ENCODE measurements at regions not wholly inside any gene's neighbourhood (a gene's known extent, or its start where the extent isn't known, plus 50 kb on each side); places are given as distances from the start of the nearest gene placed in this dataset.
A peak's percentile ranks its signal among the peaks of the same experiment; 100 is the strongest.
"Not testable (repeated sequence)": the region's sequence is repeated elsewhere in the genome, so short reads cannot be mapped to it uniquely, and the experiment has no call there.

DNA sequence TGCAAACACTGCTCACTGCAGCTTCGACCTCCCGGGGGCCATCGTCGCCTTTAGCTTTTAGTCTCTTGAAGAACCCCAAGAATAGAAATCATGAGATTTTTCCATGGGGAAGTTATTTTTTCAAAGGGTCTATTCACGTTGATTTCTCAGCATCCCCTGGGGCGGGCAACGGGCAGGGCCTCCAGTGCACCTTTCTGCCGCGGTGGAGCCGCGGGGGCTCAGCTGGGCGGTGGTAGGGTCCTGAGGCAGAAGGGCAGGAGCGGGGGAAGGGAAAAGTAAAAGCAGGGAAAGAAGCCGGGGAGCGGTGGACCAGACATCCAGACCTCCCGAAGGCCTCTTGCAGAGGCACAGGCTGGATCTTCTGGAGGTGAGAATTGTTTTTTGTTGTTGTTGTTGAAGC is 253.8 kb downstream of the FAM72C start:
- DNase-seq (ENCODE audit: extremely low read depth, insufficient read length), result no peak
- H3K27me3 ChIP-seq (replicated peaks; ENCODE audit: control insufficient read depth, insufficient read depth, low read length), result no peaks in the 10 kb centered on the region; the same call in 1 of the 2 replicates
- TF ChIP-seq, protein P1, sequence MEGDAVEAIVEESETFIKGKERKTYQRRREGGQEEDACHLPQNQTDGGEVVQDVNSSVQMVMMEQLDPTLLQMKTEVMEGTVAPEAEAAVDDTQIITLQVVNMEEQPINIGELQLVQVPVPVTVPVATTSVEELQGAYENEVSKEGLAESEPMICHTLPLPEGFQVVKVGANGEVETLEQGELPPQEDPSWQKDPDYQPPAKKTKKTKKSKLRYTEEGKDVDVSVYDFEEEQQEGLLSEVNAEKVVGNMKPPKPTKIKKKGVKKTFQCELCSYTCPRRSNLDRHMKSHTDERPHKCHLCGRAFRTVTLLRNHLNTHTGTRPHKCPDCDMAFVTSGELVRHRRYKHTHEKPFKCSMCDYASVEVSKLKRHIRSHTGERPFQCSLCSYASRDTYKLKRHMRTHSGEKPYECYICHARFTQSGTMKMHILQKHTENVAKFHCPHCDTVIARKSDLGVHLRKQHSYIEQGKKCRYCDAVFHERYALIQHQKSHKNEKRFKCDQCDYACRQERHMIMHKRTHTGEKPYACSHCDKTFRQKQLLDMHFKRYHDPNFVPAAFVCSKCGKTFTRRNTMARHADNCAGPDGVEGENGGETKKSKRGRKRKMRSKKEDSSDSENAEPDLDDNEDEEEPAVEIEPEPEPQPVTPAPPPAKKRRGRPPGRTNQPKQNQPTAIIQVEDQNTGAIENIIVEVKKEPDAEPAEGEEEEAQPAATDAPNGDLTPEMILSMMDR (IDR thresholded peaks at IDR 0.05; ENCODE audit: insufficient read depth, low read length, poor library complexity, severe bottlenecking), result no peak
- no peak overlapping the region for H3K4me3 ChIP-seq (replicated peaks; ENCODE audit: low read depth, low read length)
- no peaks in the 10 kb centered on the region for H3K36me3 ChIP-seq (ENCODE audit: control insufficient read depth, insufficient read depth, low read length)

DNA sequence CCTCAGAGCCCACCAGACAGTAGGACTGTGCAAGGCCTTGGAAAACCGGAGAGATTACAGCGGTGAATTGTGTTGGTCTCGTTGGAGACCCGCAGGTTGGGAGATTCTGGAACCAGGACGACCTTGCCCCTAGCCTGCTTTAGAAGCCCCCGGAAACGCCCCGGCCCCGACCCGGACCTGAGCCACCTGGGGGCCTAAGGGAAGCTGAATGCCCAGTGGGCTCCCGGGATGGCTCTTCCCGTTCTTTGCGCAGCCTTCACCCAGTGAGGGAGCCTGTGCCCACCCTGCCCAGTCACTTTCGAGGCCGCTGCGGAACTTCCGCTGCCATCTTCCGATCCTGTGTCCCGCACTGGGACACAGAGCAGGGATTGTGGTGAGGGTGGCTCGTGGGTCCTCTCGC is 254.4 kb downstream of the FAM72C start:
- DNase-seq (ENCODE audit: extremely low read depth, insufficient read length), result no peak
- no peaks in the 10 kb centered on the region for H3K36me3 ChIP-seq (ENCODE audit: control insufficient read depth, insufficient read depth, low read length)
- H3K27me3 ChIP-seq (replicated peaks; ENCODE audit: control insufficient read depth, insufficient read depth, low read length), result no peaks in the 10 kb centered on the region; the same call in 1 of the 2 replicates
- TF ChIP-seq, protein P1 (IDR thresholded peaks at IDR 0.05; ENCODE audit: insufficient read depth, low read length, poor library complexity, severe bottlenecking), result no peak
- no peak overlapping the region for H3K4me3 ChIP-seq (replicated peaks; ENCODE audit: low read depth, low read length)

DNA sequence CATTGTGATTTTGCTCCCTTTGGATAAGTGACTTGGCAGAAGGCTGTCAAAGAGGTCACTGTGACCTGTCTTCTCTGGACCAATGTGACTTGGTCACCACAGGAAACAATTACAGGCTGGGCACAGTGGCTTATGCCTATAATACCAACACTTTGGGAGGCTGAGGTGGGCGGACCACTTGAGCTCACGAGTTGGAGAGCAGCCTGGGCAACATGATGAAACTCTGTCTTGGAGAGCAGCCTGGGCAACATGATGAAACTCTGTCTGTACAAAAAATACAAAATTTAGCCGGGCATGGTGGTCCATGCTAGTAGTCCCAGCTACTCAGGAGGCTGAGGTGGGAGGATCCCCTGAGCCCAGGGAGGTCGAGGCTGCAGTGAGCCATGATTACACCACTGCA is 256.9 kb downstream of the FAM72C start:
- H3K27me3 ChIP-seq (replicated peaks; ENCODE audit: control insufficient read depth, insufficient read depth, low read length); DNase-seq (ENCODE audit: extremely low read depth, insufficient read length); H3K4me3 ChIP-seq (replicated peaks; ENCODE audit: low read depth, low read length); H3K36me3 ChIP-seq (ENCODE audit: control insufficient read depth, insufficient read depth, low read length): not testable (repeated sequence)

DNA sequence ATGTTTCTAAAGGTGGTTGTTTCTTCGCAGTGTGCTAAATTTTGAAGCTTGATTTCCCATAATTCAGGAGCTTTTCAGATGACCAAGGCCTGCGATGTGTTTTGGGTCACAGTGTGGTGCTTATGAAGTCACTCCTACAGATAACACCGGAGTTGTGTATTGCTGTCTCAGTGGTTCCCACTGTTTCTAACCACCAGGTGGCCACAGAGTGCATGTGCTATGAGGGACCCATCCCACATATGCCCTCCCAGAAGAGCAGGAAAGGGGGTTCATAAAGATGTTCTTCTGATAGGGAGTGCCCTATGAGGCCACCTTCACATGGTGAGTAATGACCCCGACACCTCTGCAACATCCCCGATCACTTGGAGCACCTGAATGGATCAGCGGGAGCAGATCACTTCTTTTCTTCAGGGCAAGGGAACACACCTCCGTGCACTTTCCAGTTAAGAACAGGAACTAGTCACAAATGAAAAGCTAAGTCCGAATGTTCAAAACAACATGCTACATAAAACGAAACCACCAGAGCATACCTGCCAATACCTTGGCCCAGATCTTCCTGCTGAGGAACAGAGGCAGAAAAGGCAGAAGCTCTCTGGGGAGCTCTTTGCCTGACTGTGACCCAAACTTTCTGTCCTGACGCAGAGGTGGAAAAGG is 262.1 kb downstream of the FAM72C start:
- not testable (repeated sequence) for H3K27me3 ChIP-seq (replicated peaks; ENCODE audit: control insufficient read depth, insufficient read depth, low read length); DNase-seq (ENCODE audit: extremely low read depth, insufficient read length); H3K36me3 ChIP-seq (ENCODE audit: control insufficient read depth, insufficient read depth, low read length); H3K4me3 ChIP-seq (replicated peaks; ENCODE audit: low read depth, low read length)
- TF ChIP-seq, protein P1 (IDR thresholded peaks at IDR 0.05; ENCODE audit: insufficient read depth, low read length, poor library complexity, severe bottlenecking), result peak; percentile 58

DNA sequence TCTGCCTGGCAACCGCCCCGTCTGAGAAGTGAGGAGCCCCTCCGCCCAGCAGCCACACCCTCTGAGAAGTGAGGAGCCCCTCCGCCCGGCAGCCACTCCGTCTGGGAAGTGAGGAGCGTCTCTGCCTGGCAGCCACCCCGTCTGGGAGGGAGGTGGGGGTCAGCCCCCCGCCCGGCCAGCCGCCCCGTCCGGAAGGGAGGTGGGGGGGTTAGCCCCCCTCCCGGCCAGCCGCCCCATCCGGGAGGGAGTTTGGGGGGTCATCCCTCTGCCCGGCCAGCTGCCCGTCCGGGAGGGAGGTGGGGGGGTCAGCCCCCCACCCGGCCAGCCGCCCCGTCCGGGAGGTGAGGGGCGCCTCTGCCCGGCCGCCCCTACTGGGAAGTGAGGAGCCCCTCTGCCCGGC is 269.0 kb downstream of the FAM72C start:
- not testable (repeated sequence) for H3K27me3 ChIP-seq (replicated peaks; ENCODE audit: control insufficient read depth, insufficient read depth, low read length); DNase-seq (ENCODE audit: extremely low read depth, insufficient read length); H3K4me3 ChIP-seq (replicated peaks; ENCODE audit: low read depth, low read length); H3K36me3 ChIP-seq (ENCODE audit: control insufficient read depth, insufficient read depth, low read length)

DNA sequence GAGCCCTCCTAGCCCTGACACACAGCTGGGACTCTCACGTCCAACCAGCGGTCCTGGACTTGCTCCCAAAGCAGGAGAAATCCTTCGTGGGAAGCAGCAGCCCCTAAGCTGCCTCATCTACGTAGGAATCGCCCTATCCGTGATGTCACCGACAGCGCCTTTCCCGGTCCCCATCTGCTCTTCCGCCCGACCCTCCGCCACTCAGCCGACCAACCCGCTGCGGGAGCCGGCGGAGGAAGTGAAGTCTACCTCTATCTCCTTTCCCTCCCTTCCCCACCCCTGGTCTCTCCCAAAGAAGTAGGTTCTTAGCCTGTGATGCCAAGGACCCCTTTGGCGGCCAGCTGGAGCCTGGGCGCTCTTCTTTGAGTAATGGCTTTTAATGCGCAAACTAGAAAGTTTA is 272.1 kb downstream of the FAM72C start:
- TF ChIP-seq, protein P1 (IDR thresholded peaks at IDR 0.05; ENCODE audit: insufficient read depth, low read length, poor library complexity, severe bottlenecking), result no peak
- no peaks in the 10 kb centered on the region for H3K36me3 ChIP-seq (ENCODE audit: control insufficient read depth, insufficient read depth, low read length)
- no peak for DNase-seq (ENCODE audit: extremely low read depth, insufficient read length)
- H3K4me3 ChIP-seq (replicated peaks; ENCODE audit: low read depth, low read length), result no peak overlapping the region
- H3K27me3 ChIP-seq (replicated peaks; ENCODE audit: control insufficient read depth, insufficient read depth, low read length), result no peaks in the 10 kb centered on the region; the same call in 1 of the 2 replicates

DNA sequence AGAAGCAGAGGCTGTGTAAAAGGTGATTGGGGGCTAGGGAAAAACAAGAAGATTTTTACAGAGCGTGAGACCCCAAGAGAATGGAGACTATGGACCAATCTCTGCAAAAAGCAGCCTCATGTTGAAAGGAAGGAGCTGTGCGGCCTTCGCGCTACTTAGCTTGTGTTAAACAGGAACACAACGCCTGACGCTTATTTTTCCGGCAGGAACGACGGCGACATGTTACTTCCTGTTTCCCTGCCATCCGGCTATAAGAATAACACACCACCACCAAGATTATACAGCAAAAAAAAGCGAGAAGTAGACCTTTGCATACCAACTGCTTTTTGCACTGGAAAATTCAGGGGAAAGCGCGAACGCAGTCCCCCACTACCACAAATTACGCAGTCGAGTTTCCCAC is 272.7 kb downstream of the FAM72C start:
- no peaks in the 10 kb centered on the region; the same call in 1 of the 2 replicates for H3K27me3 ChIP-seq (replicated peaks; ENCODE audit: control insufficient read depth, insufficient read depth, low read length)
- H3K36me3 ChIP-seq (ENCODE audit: control insufficient read depth, insufficient read depth, low read length), result no peaks in the 10 kb centered on the region
- no peak overlapping the region for H3K4me3 ChIP-seq (replicated peaks; ENCODE audit: low read depth, low read length)
- TF ChIP-seq, protein P1 (IDR thresholded peaks at IDR 0.05; ENCODE audit: insufficient read depth, low read length, poor library complexity, severe bottlenecking), result no peak
- no peak for DNase-seq (ENCODE audit: extremely low read depth, insufficient read length)
